ENCODE measurements at regions not wholly inside any gene's neighbourhood (a gene's known extent, or its start where the extent isn't known, plus 50 kb on each side); places are given as distances from the start of the nearest gene placed in this dataset.

DNA sequence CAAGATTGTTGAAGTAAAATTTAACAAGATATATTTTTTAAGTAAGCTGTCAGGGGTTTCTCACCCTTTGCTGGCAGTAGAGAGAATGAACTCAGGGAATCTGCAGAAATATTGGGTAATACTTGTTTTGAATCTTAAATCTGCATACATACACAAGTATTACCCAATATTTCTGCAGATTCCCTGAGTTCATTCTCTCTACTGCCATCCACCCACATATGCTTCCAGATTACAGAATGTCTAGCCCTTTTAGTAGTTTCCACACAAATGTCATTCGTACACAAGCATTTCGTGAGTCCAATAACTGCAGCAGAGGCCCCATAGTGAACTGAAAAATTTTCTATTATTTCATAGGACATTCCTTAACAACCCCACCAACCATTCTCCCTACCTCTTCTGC, 69.6 kb upstream of the TNFRSF21 start:
- Histone ChIP-seq H3K9me3 (ENCODE audit: control insufficient read depth in 4 of 4, low read length in 3 of 4) (no peaks in the 10 kb centered on the region), H3K4me3 (ENCODE audit: low read depth in 1 of 3, low read length in 3 of 3) (no peak overlapping the region), H3K4me1 (ENCODE audit: control insufficient read depth in 4 of 4, insufficient read depth in 4 of 4, low read length in 3 of 4) (no peaks in the 10 kb centered on the region), H3K9ac (ENCODE audit: low read depth in 1 of 2, low read length in 2 of 2) (no peak overlapping the region), H3K27ac (ENCODE audit: low read depth in 1 of 2, low read length in 2 of 2) (no peak overlapping the region), H3K36me3 (ENCODE audit: control insufficient read depth in 4 of 4, insufficient read depth in 3 of 4, low read depth in 1 of 4, low read length in 3 of 4) (no peaks in the 10 kb centered on the region), H3K27me3 (ENCODE audit: control insufficient read depth in 4 of 4, insufficient read depth in 4 of 4, low read length in 3 of 4) (no peaks in the 10 kb centered on the region)
- TF ChIP-seq FOXA1 (IDR thresholded peaks at IDR 0.05) (no peak), HNF4A (conservative IDR thresholded peaks at IDR 0.05) (no peak), HNF4G (IDR thresholded peaks at IDR 0.05) (no peak), REST (IDR thresholded peaks at IDR 0.05) (no peak), CTCF (IDR thresholded peaks at IDR 0.05; ENCODE audit: low read depth, low read length, missing input control) (no peak), NR2F2 (IDR thresholded peaks at IDR 0.05) (no peak), JUND (IDR thresholded peaks at IDR 0.05) (no peak), FOXA2 (IDR thresholded peaks at IDR 0.05) (no peak), TAF1 (conservative IDR thresholded peaks at IDR 0.05) (no peak), RAD21 (IDR thresholded peaks at IDR 0.05) (no peak), EGR1 (IDR thresholded peaks at IDR 0.05; ENCODE audit: low read depth in 2 of 2) (no peak), GABPA (IDR thresholded peaks at IDR 0.05 in 1 of 2, conservative IDR thresholded peaks at IDR 0.05 in 1 of 2) (no peak), YY1 (IDR thresholded peaks at IDR 0.05) (no peak), SP1 (IDR thresholded peaks at IDR 0.05) (no peak)
- TF ChIP-seq, protein P1, sequence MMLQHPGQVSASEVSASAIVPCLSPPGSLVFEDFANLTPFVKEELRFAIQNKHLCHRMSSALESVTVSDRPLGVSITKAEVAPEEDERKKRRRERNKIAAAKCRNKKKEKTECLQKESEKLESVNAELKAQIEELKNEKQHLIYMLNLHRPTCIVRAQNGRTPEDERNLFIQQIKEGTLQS (IDR thresholded peaks at IDR 0.05), result no peak
- TF ChIP-seq, protein P2, sequence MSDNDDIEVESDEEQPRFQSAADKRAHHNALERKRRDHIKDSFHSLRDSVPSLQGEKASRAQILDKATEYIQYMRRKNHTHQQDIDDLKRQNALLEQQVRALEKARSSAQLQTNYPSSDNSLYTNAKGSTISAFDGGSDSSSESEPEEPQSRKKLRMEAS (IDR thresholded peaks at IDR 0.05), result no peak
- TF ChIP-seq, protein P3, sequence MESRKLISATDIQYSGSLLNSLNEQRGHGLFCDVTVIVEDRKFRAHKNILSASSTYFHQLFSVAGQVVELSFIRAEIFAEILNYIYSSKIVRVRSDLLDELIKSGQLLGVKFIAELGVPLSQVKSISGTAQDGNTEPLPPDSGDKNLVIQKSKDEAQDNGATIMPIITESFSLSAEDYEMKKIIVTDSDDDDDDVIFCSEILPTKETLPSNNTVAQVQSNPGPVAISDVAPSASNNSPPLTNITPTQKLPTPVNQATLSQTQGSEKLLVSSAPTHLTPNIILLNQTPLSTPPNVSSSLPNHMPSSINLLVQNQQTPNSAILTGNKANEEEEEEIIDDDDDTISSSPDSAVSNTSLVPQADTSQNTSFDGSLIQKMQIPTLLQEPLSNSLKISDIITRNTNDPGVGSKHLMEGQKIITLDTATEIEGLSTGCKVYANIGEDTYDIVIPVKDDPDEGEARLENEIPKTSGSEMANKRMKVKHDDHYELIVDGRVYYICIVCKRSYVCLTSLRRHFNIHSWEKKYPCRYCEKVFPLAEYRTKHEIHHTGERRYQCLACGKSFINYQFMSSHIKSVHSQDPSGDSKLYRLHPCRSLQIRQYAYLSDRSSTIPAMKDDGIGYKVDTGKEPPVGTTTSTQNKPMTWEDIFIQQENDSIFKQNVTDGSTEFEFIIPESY (IDR thresholded peaks at IDR 0.05), result no peak
- no peak for DNase-seq (ENCODE audit: low spot score)
- 71% methylated on average over 2 of the region's 2 CpGs for WGBS

GRCh38 chr6:47380251-47380650, 70.5 kb upstream of the TNFRSF21 start:
- Histone ChIP-seq H3K4me1 (ENCODE audit: control insufficient read depth in 4 of 4, insufficient read depth in 4 of 4, low read length in 3 of 4) (no peaks in the 10 kb centered on the region), H3K4me3 (ENCODE audit: low read depth in 1 of 3, low read length in 3 of 3) (no peak overlapping the region), H3K9ac (ENCODE audit: low read depth in 1 of 2, low read length in 2 of 2) (no peak overlapping the region), H3K9me3 (ENCODE audit: control insufficient read depth in 4 of 4, low read length in 3 of 4) (no peaks in the 10 kb centered on the region), H3K27ac (ENCODE audit: low read depth in 1 of 2, low read length in 2 of 2) (no peak overlapping the region), H3K27me3 (ENCODE audit: control insufficient read depth in 4 of 4, insufficient read depth in 4 of 4, low read length in 3 of 4) (no peaks in the 10 kb centered on the region), H3K36me3 (ENCODE audit: control insufficient read depth in 4 of 4, insufficient read depth in 3 of 4, low read depth in 1 of 4, low read length in 3 of 4) (no peaks in the 10 kb centered on the region)
- TF ChIP-seq HNF4G (IDR thresholded peaks at IDR 0.05) (no peak), NR2F2 (IDR thresholded peaks at IDR 0.05) (no peak), RXRA (IDR thresholded peaks at IDR 0.05) (no peak), EGR1 (IDR thresholded peaks at IDR 0.05; ENCODE audit: low read depth in 2 of 2) (no peak), FOXA1 (IDR thresholded peaks at IDR 0.05) (no peak), SP1 (IDR thresholded peaks at IDR 0.05) (no peak), HNF4A (conservative IDR thresholded peaks at IDR 0.05) (no peak), YY1 (IDR thresholded peaks at IDR 0.05) (no peak), RAD21 (IDR thresholded peaks at IDR 0.05) (no peak), GABPA (IDR thresholded peaks at IDR 0.05 in 1 of 2, conservative IDR thresholded peaks at IDR 0.05 in 1 of 2) (no peak), CTCF (IDR thresholded peaks at IDR 0.05; ENCODE audit: low read depth, low read length, missing input control) (no peak)
- TF ChIP-seq, protein P2 (IDR thresholded peaks at IDR 0.05), result no peak
- TF ChIP-seq, protein P1 (IDR thresholded peaks at IDR 0.05), result no peak
- 87% methylated on average over 5 of the region's 5 CpGs for WGBS
- DNase-seq (ENCODE audit: low spot score), result no peak
